GM12872 (cell line): ENCODE measurements at regions not wholly inside any gene's neighbourhood (a gene's known extent, or its start where the extent isn't known, plus 50 kb on each side); places are given as distances from the start of the nearest gene placed in this dataset.

Experiments
- TF ChIP-seq, protein P1 (sequence below): IDR thresholded peaks from 3 replicates; pipeline ENCODE4 v1.5.1; 2011; ENCODE audit warnings: low read depth, mild to moderate bottlenecking, low read length, moderate library complexity; ENCODE audit not compliant: insufficient read depth

DNA sequence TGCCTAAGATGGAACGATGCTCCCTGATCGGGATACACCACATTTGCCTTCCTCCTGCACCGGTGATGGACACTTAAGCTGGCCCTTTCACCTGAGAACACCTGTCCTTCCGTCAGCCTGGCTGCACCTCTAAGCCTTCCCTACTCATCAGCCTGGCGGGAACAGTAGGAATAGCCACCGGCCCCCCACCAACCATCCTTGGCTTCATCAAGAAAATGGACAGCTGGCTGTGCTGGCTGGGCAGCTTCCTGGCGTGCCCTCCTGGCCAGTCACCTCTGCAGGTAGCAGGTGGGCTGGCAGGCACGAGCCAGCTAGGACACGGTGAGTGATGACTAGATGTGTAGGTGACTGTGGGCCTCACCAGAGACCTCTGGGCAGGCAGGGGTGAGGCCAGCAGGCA is 142.8 kb downstream of the CTTN start:
- TF ChIP-seq, protein P1, sequence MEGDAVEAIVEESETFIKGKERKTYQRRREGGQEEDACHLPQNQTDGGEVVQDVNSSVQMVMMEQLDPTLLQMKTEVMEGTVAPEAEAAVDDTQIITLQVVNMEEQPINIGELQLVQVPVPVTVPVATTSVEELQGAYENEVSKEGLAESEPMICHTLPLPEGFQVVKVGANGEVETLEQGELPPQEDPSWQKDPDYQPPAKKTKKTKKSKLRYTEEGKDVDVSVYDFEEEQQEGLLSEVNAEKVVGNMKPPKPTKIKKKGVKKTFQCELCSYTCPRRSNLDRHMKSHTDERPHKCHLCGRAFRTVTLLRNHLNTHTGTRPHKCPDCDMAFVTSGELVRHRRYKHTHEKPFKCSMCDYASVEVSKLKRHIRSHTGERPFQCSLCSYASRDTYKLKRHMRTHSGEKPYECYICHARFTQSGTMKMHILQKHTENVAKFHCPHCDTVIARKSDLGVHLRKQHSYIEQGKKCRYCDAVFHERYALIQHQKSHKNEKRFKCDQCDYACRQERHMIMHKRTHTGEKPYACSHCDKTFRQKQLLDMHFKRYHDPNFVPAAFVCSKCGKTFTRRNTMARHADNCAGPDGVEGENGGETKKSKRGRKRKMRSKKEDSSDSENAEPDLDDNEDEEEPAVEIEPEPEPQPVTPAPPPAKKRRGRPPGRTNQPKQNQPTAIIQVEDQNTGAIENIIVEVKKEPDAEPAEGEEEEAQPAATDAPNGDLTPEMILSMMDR: no peak

DNA sequence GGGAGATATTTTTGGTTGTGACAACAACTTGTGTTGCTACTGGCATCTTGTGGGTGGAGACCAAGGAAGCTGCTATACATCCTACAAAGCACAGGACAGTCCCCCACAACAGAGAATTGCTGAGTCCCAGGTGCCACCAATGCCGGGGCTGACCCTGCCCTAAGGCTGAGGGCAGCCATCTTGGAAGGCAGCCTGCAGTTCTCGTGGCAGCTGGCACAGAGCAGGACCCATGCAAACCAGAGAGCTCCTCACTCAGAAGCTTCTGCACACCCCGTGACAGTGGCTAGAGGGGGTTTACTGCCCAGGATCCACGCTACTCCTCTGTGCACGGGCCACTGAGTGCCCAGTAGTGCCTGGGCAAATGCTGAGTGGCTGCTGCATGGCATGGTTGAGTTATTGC is 143.4 kb downstream of the CTTN start:
- TF ChIP-seq, protein P1: no peak

DNA sequence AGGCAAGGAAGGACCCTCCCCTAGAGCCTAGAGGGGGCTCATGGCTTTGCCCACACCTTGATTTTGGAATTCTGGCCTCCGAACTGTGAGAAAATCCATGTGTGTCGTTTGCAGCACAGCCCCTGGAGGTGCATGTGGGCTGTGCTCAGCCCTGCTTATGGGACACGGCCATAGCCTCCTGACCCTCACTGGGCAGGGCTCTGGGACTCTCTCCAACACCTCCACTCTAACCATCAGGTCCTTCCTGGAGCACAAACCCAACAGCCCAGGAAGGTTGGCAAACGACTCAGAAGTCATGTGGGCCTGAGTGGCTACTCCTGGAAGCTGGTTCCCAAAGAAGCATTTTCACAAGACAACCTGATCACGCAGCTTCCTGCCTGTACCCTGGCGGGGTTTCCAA is 144.1 kb downstream of the CTTN start:
- TF ChIP-seq, protein P1: no peak

DNA sequence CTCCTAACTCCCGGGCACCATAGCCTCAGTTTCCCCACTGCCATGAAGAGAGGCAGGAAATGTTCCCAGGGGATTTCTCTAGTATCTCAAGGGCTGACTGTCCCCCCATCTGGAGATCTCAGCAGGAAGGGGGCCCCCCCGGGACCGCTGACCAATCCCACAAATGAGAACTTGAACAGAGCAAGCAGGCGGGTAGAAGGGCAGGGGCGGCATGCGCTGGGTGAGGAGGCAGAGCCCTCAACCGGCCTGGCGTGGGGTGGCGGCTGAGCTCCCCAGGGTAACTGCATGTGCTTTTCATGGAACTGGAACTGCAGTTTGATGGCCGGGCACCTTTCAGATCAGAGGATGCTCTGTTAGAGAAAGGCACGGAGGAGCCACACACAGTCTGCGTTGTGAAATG is 144.5 kb downstream of the CTTN start:
- TF ChIP-seq, protein P1: no peak

DNA sequence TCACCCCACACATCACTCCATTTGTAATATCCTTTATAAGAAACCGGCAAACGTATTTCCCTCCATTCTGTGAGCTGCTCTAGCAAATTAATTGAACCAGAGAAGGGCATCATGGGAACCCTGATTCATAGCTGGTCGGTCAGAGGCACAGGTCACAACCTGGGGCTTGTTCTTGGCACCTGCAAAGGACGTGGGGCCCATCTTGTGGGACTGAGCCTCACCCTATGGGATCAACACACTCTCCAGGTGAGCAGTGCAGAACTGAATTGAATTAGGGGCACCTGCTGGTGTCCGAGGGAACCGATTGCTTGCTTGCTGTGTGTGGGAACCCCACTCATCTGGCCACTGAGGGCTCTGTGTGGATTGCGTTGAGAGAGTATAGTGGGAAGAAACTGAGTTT is 145.3 kb downstream of the CTTN start:
- TF ChIP-seq, protein P1: no peak

DNA sequence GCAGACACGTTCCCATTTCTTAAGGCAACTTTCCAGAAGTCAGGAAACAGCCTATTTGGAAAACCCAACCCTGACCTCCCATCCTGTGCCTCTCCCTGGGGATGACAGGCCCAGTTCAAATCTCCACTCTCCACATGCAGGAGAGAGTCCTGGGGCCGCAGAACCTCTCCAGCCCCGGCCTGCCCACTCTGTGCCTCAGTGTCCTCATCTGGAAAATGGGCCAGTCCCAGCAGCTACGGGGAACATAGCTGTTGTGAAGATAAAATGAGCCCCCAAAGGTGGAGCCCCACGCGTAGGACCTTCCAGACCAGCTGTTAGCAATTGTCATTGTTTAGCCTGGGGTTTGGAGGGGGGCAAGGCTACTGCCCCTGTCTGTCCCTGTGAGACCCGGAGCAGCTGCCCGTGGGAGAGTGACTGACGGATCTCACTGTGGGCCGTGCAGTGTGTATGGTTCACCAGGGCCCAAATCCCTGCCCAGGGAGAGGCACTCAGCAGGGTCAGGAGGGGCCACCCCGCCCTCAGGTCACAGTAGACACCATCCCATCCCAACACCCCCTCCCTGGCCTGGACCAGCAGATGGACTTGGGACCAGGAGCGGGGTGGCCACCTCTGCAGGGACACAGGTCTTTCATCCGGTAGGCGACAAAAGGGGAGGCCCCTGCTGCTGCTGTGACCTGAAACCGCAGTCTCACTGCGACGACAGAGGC is 145.9 kb downstream of the CTTN start:
- TF ChIP-seq, protein P1: no peak

DNA sequence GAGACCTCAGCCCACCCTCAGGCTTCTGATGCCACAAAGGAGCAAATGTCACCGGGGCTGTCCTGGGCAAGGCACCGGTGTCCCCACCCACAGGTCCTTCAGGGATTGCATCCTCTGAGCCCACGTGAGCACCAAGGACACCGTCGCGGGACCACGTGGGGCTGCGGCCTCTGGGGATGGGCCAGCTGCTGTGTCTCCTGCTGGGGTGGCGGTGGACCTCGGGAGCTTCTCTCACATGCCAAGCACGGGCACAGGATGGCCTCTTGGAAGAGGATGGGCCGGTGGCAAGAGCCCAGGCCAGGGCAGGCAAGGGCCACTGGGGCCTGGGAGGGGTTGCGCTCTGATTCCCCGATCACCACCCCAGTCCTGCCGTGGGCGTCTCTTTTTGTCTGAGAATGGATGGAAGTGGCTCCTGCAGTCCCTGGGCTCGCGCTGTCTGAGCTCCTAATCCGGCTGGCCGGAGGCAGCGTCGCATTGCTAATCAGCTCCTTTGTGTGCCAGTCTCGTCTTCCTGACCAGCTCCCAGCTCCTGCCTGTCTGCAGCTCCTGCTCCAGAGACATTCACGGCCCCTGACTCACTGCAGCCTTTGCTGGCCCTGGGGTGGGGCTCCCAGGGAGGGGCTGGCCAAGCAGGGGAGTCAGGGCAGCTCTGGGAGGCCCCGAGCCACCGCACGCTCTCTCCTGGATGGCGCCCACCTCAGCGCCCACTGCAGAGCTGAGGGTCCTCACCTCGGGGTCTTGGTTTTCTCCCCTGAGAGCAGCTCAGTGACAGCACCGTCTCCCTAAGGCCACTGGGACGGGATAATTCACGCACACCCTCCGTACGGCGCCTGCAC is 146.7 kb downstream of the CTTN start:
- TF ChIP-seq, protein P1: no peak
